NCI-H526 treated with DMSO at 0.1 percent for 48 hours (cell line): ENCODE measurements at regions not wholly inside any gene's neighbourhood (a gene's known extent, or its start where the extent isn't known, plus 50 kb on each side); places are given as distances from the start of the nearest gene placed in this dataset.

Source experiments
- DNase-seq: peaks from one replicate; lab custom pipeline; 2025; lab: John Stamatoyannopoulos, UW

DNA sequence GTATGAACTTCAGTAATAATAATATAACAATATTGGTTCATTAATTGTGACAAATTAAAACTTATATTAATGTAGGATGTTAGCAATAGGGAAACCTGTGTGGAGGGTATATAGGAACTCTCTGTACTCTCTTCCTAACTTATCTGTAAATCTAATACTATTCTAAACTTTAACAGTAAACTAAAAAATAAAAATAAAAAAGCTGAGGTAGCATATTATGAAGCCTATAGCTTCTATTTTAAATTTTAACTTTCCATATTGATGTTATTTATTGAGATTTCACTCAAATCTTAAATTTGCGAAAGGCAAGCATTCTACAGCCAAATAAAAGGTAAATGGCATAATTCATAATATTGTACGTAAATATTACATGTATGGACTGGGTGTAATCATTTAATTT, 326.4 kb downstream of the MEI4 start:
- DNase-seq: no peak

DNA sequence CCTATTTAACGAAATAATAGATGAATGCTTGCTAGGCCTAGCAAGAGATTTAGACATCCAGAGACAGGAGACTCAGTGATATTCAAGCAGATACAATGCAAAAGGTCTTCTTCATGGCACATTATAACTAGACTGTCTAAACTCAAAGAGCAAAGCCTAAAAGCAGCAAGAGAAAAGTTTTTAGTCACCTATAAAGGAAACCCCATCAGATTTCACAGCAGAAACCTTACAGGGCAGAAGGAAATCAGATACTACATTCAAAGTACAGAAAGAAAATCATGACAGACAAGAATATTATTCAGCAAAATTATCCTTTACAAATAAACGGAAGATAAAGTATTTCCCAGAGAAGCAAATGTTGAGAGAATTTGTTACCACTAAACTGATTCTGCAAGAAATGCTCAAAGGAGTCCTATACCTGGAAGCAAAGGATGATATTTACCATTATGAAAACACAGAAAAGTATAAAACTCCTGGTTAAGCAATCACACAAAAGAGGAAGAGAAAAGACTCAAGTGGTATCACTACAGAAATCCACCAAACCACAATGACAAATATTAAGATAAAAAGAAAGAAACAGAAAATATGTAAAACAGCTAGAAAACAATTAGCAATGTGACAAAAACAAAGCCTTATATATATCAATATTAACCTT, 333.7 kb downstream of the MEI4 start:
- DNase-seq: no peak

DNA sequence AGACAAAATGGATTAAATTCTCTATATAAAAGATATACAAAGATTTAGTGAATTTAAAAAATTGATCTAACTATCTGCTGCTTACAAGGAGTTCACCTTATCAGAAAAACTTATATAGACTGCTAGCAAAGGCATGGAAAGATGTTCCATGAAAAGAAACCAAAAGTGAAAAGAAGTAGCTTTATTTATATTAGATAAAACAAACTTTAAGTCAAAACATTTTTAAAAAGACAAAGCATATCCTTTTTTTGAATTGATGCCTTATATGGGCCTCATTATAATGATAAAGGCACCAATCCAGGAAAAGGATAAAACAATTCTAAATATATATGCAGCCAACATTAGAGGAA, 334.2 kb downstream of the MEI4 start:
- DNase-seq: no peak

DNA sequence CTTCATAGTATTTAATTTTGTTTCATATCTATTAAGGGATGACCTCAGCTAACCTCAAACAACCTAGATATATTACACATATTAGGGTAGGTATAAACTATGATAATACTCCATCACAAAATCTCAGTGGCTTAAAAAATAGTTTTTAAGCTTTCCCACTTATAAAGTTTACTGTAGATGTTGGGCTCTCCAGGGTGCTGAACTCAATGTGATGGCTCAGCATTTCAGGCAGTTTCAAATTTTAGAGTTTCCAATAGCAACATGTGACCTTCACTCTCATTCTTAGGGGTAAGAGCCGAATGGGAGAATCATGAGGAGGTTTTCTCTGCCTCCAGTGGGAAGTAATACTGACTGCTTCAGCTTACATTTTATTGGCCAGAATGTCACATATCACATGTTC, 357.3 kb downstream of the MEI4 start:
- DNase-seq: no peak

DNA sequence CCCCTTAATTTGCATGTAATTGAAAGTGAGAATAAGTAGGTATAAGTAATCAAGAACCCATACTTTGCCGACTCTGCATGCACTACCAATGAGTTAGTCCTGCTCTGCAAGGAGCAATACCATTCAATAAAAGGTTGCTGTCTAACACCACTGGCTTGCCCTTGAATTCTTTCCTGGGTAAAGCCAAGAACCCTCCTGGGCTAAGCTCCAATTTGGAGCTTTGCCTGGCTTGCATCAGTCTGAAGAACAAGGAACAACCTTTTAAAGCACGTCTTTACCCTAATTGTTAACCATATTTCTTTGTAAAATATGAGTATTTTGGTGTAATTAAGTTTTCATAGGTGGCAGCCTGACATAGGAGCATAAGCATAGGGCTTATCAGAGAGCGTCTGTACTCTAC, 367.7 kb downstream of the MEI4 start:
- DNase-seq: no peak

DNA sequence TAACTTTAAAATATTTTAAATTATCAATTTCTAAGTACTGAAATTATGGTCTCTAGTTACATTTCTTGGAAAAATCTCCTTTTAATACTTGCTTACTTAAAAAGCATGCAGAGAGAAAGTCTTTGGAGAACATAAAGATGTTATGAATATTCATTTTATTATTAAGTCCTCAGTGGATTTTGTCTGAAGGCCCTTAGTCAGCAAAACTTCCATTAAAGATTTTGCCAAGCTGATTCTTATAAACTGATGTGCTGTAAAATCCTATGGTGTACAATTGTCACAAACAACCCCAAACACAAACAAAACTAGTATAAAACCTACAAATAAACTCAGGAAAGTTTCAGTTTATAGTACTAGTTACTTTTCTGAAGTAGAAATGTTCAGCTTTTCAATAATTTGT, 372.7 kb downstream of the MEI4 start:
- DNase-seq: no peak

DNA sequence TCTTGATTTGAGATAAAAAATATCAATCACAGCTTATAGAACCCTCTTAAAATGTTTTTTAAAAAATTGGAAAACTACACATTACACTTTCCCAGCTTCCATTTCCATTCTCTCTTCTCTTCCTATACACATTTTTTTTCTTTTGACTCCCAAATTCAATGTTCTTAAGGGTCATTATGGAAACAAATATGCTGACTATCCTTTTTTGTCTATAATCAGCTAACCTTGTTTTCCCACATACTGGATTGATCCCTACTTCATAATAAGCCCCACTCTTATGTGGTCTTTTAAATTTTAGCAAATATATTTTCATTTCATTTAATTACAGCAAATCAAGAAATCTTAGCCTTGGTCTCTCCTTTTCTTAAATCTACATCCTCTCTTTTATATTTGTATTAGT, 378.4 kb downstream of the MEI4 start:
- DNase-seq: no peak

DNA sequence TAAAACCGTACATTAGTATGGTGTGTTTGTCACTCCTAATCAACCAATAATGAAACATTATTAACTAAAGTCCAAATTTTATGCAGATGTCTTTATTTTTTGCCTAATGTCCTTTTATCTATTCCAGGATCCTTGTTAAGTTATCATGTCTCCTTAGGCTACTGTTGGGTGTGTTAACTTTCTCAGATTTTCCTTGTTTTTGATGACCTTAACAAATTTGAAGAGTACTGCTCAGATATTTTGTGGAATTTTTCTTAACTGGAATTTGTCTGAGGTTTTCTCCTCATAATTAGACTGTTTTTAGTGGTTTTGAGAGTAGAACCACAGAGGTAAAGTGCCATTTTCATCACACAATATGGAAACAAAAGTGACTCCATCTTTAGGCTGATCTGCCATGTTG, 406.3 kb downstream of the MEI4 start:
- DNase-seq: no peak

DNA sequence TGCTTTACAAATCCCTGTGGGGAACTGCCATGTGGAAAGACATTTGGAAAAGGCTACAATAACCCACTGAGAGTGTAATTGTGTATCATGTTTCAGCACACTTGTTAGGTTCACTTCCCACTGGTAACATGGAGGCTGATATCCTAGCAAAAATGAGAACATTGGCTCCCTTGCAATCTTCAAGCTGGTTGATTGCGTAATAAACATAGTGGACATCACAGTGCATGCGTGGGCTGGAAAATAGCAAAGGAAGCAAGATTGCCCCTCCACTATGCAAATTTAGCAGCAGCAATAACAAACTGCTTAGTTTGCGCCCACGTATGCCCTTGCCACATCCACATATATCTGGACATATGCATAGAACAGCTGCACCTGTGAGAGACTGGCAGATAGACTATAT, 410.2 kb downstream of the MEI4 start:
- no peak for DNase-seq

DNA sequence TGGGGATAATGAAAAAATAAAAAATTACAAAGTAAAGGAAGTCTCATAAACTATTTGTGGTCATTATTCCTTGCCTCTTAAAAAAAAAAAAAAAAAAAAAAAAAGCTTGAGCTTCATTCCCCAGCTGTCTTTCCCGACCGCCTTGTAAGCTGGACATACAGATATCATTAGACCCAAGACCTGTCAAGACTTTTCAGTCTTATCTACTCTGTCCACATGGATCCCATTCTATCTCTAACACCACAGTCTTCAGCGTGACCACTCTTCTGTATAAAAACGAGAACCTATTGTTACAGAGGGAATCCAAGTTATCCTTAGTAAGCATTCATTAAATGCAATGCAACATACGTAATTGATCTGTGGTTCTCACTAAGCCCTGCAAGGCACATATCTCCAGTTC, 423.5 kb downstream of the MEI4 start:
- DNase-seq: no peak

DNA sequence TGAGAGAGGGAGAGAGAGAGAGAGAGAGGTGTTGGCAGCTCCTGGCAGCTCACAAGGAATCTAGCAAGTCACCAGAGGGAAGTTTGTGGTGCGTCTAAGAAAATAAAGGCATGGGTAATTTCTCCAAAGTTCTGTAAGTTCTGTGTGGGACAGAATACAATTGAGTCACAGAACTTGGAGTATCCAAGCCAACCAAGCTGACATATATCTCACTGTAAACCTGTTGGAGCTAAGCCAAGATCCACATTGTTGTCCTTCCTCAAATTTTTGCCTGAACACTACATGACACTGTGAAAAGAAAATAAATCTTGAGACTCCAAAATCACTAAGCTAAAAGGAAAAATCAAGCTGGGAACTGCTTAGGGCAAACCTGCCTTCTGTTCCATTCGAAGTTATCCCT, 436.7 kb downstream of the MEI4 start:
- DNase-seq: no peak

DNA sequence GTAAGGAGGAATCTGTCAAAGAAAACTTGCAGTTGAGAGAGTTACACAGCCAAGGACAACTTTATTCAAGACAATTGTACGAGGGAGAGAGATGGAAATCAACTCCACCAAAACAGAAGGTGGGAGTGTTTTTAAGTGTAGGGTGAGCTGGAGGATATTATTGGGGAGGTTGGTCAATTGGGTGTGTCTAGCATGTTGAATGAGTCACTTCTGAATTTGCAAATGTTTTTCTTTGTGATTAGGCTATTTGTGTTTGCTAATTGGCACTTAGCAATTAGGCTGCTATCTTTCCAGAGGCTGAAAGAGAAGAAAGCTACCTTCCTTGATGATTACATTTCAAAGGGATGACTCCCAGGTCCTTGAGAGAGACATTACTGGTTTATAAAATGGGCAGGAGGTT, 441.1 kb downstream of the MEI4 start:
- DNase-seq: no peak

DNA sequence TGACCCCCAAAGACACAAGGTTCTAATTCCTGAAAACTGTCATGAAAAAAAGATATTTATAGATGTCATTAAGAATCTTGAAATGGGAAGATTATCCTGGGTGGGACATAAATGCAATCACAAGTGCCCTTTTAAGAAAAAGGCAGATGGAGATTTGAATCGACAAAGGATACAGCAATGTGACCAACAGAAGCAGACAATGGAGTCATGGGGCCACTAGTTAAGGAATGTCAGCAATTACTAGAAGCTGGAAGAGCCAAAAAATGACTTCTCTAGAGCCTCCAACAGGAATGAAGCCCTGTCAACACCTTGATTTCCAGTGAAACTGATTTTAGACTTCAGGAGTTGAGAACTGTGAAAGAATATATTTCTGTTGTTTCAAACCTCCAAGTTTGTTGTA, 448.5 kb downstream of the MEI4 start:
- no peak for DNase-seq

DNA sequence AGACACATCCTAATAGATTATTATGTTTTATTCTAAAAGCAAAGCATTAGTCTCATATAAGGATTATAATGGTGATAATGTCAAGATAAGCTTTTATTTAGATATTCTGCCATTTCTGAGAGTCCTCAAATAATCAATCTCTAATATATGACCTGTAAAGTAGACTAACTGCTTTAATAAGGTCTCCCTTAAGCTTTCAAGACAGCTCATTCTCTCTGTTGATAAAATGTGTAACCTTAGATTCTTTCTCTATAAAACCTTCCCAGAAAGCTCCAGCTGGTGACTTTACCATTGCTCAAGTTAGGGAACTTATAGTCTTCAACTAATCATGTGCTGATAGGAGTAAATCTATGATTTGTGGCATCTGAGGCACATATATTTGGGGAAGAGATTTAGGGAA, 457.8 kb downstream of the MEI4 start:
- DNase-seq: no peak

DNA sequence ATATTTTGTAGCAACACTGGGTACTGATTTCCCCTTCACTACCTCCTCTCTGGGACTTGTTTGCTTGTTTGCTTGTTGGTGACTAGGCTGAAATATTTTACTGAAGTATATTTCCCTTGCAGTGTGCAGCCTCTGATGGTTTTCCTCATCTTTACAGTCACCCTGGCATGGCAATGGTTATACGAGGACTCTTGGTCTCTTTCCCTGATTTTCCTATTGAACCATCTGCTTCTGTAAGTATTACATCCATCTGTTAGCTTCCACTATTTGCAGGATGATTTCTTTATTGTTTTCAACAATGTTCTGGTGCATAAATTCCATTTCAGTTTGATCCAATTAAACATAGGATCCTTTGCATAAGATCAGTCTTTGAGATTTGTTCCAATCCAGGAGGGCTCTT, 465.1 kb downstream of the MEI4 start:
- DNase-seq: no peak

DNA sequence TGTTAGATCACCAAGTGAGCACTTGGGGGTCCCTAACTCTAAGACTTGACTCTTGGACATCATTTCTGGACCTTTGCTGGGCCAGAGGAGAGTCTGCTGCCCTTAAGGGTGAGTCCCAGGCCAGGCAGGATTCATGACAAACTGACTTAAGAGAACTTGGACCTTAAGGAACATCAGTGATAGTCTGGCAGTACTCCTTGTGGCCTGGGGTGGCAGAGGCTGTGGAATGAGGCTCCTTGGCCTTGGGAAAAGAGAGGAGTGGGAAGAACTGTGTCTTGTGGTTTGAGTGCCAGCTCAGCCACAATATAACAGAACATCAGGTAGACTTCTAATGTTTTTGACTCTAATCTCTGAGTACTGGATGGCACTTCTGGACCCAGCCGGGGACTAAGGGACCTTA, 478.7 kb downstream of the MEI4 start:
- DNase-seq: no peak

DNA sequence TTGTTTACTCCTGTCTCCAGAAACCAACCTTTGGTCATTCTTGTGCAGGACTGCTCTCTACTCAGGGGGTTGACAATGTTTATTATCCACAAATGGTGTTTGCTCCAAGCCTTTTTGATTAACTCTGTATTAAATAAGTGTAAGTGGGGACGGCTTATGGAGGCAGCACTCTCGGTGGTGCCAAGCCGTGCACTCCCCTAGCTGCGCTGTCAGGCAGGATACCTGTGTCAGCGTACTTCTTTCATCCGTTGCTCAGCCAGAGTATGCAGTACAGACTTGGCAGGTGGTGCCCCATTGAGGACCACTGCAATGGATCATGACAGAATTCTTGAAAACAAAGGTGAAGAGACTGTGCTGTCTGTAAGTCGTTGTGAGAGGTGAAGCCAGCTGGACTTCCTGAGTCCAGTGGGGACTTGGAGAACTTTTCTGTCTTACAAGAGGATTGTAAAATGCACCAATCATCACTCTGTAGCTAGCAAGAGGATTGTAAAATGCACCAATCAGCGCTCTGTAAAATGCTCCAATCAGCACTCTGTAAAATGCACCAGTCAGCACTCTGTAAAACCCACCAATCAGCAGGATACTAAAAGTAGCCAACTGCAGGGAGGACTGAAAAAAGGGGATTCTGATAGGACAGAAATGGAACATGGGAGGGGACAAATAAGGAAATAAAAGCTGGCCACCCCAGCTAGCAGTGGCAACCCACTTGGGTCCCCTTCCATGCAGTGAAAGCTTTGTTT, 480.0 kb downstream of the MEI4 start:
- DNase-seq: no peak

DNA sequence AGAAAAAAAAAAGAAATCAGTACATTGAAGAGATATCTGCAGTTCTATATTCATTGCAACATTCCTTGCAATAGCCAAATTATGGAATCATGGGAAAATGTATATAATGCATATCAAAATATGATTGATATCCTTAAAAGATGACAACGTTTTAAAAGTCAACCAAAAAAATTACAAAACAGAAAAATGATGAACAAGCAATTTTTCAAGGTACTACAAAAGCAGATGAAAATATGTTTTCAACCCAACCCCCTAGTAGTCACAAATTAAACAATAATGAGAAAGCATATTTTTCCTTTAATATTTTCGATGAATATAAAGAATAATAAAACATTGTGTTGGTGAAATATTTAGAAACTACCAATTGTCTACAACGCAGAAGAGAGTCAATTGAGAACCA, 497.6 kb downstream of the MEI4 start:
- DNase-seq: no peak

DNA sequence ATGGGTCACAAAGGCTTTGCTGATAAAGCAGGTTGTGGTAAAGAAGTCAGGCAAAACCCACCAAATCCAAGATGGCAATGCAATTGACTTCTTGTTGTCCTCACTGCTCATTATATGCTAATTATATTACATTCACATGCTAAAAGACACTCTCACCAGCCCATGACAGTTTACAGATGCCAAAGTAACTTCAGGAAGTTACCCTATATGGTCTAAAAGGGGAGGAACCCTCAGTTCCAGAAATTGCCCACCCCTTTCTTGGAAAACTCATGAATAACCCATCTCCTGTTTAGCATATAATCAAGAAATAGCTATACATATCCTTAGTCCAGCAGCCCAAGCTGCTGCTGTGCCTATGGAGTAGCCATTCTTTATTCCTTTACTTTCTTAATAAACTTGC, 501.1 kb downstream of the MEI4 start:
- DNase-seq: no peak

DNA sequence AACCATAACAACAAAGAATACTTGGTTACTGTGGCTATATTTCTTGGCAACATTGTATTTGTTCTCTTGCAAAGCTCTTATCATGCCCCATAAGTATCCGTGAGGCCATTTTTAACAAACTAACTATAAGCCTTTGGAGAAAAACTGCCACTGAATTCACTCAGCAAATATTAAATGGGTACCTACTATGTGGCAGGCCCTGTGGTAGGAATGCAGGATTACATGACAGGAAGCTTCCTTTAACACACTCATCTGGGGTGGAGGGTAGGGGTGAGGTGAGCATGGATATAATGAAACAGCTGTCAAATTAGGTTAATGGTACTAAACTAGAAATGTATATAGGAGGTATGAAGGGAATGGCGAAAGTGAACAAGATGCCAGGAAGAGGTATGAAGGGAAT, 504.8 kb downstream of the MEI4 start:
- DNase-seq: no peak

DNA sequence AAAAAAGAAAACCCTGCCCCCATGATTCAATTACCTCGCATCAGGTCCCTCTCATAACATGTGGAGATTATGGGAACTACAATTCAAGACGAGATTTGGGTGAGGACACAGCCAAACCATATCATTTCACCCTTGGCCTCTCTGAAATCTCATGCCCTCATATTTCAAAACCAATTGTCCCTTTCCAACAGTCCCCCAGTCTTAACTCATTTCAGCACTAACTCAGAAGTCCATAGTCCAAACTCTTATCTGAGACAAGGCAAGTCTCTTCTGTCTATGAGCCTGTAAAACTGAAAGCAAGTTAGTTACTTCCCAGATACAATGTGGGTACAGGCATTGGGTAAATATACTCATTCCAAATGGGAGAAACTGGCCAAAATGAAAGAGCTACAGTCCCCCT, 536.1 kb downstream of the MEI4 start:
- no peak for DNase-seq

DNA sequence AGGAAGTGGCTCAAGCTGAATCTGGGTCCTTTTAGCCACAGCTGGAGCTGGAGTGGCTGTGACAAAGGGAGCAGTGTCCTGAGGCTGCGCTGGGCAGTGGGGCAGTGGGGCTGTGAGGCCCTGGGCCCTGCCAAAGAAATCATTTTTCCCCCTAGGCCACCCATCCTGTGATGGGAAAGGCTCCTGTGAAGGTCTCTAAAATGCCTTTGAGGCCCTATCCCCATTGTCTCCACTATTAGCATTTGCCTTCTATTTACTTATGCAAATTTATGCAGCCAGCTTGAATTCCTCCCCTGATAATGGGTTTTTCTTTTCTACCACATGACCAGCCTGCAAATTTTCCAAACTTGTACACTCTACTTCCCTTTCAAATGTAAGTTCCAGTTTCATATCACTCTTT, 539.2 kb downstream of the MEI4 start:
- DNase-seq: no peak

DNA sequence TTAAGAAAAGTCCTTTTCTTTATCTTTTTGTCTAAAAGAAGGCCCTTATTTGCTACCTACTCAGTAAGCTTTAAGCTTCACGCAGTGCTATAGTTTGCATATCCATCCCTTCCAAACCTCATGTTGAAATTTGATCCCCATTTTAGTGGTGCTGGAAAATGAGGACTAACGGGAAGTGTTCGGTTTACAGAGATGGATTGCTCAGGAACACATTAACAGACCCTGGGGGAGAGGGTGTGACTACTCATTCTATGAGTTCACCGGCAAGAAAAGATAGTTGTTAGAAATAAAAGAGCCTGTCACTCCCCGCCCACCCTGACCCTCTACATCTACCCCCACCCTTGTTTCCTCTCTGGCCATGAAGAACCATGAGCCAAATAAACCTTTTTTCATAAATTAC, 546.2 kb downstream of the MEI4 start:
- DNase-seq: no peak

DNA sequence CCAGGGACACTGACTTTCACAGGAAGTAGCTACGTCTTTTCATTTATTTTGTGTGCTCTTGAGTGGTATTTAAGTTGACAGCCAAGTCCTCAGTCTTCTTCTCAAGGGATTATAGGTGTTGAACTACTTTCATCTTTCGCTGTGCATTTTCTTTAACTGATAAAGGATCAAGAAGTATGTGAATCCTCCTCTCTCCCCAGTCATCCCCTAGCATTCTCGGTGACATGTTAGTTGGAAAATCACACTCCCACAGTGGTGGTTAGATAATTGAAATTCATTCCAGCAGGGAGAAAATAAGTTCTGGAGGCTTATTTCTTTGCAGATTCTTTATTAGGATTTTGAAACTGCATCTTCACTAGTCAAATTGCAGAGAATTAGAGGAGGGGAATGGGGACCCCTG, 569.4 kb downstream of the MEI4 start:
- no peak for DNase-seq
